ENCODE measurements at regions not wholly inside any gene's neighbourhood (a gene's known extent, or its start where the extent isn't known, plus 50 kb on each side); places are given as distances from the start of the nearest gene placed in this dataset.

GRCh38 chr13:65768545-65768944, 1461.6 kb downstream of the PCDH9 start:
- H3K9ac ChIP-seq (ENCODE audit: low read length): no peak overlapping the region
- H3K79me2 ChIP-seq (ENCODE audit: low read length): no peaks in the 10 kb centered on the region
- H3K36me3 ChIP-seq (replicated peaks; ENCODE audit: low read depth, low read length): no peaks in the 10 kb centered on the region
- H3K27me3 ChIP-seq (ENCODE audit: low read depth, low read length): no peaks in the 10 kb centered on the region
- peaks cover 2% of the 10 kb centered on the region; the same call in 1 of the 2 replicates for H3K9me3 ChIP-seq (ENCODE audit: insufficient read depth, low read length)
- H4K20me1 ChIP-seq (ENCODE audit: insufficient read depth, low read length): no peaks in the 10 kb centered on the region
- H2AFZ ChIP-seq (ENCODE audit: low read depth, low read length): no peak overlapping the region
- H3K27ac ChIP-seq (ENCODE audit: low read length): no peak overlapping the region
- TF ChIP-seq EZH2phosphoT487 (IDR thresholded peaks at IDR 0.05; ENCODE audit: low read depth): no peak
- TF ChIP-seq CTCF (IDR thresholded peaks at IDR 0.05; ENCODE audit: low read depth, low read length): no peak
- H3K4me2 ChIP-seq (ENCODE audit: low read length): no peak overlapping the region
- no peak overlapping the region for H3K4me3 ChIP-seq (ENCODE audit: low read length)
- H3K4me1 ChIP-seq (ENCODE audit: low read length): no peaks in the 10 kb centered on the region

GRCh38 chr13:65763811-65764210, 1466.3 kb downstream of the PCDH9 start:
- H2AFZ ChIP-seq (ENCODE audit: low read depth, low read length): no peak overlapping the region; the same call in 1 of the 2 replicates
- no peak overlapping the region for H3K9ac ChIP-seq (ENCODE audit: low read length)
- H3K36me3 ChIP-seq (replicated peaks; ENCODE audit: low read depth, low read length): peaks cover 6% of the 10 kb centered on the region
- no peaks in the 10 kb centered on the region for H3K27me3 ChIP-seq (ENCODE audit: low read depth, low read length)
- TF ChIP-seq EZH2phosphoT487 (IDR thresholded peaks at IDR 0.05; ENCODE audit: low read depth): no peak
- TF ChIP-seq CTCF (IDR thresholded peaks at IDR 0.05; ENCODE audit: low read depth, low read length): no peak
- H3K79me2 ChIP-seq (ENCODE audit: low read length): no peaks in the 10 kb centered on the region
- peaks cover 7% of the 10 kb centered on the region; the same call in 1 of the 2 replicates for H3K9me3 ChIP-seq (ENCODE audit: insufficient read depth, low read length)
- H3K27ac ChIP-seq (ENCODE audit: low read length): no peak overlapping the region
- H4K20me1 ChIP-seq (ENCODE audit: insufficient read depth, low read length): no peaks in the 10 kb centered on the region
- H3K4me2 ChIP-seq (ENCODE audit: low read length): no peak overlapping the region
- no peak overlapping the region for H3K4me3 ChIP-seq (ENCODE audit: low read length)
- no peaks in the 10 kb centered on the region for H3K4me1 ChIP-seq (ENCODE audit: low read length)

- TF ChIP-seq EZH2phosphoT487 (IDR thresholded peaks at IDR 0.05; ENCODE audit: low read depth) (no peak), CTCF (IDR thresholded peaks at IDR 0.05; ENCODE audit: low read depth, low read length) (no peak)
- Histone ChIP-seq H3K4me2 (ENCODE audit: low read length) (no peak overlapping the region), H3K27me3 (ENCODE audit: low read depth, low read length) (no peaks in the 10 kb centered on the region), H3K36me3 (replicated peaks; ENCODE audit: low read depth, low read length) (peaks cover 12% of the 10 kb centered on the region), H4K20me1 (ENCODE audit: insufficient read depth, low read length) (no peaks in the 10 kb centered on the region), H3K4me1 (ENCODE audit: low read length) (no peaks in the 10 kb centered on the region), H3K4me3 (ENCODE audit: low read length) (no peak overlapping the region), H3K27ac (ENCODE audit: low read length) (no peak overlapping the region), H3K9ac (ENCODE audit: low read length) (no peak overlapping the region), H3K79me2 (ENCODE audit: low read length) (no peaks in the 10 kb centered on the region), H2AFZ (ENCODE audit: low read depth, low read length) (no peak overlapping the region), H3K9me3 (ENCODE audit: insufficient read depth, low read length) (peaks cover 14% of the 10 kb centered on the region; the same call in 1 of the 2 replicates)
These were observed 1468.1 kb downstream of the PCDH9 start for GRCh38 chr13:65762012-65762411.

GRCh38 chr13:65756071-65756671, 1474.0 kb downstream of the PCDH9 start:
- Histone ChIP-seq H3K4me1 (ENCODE audit: low read length) (no peaks in the 10 kb centered on the region), H3K4me2 (ENCODE audit: low read length) (no peak overlapping the region), H3K36me3 (replicated peaks; ENCODE audit: low read depth, low read length) (peaks cover 12% of the 10 kb centered on the region), H3K27me3 (ENCODE audit: low read depth, low read length) (no peaks in the 10 kb centered on the region), H3K27ac (ENCODE audit: low read length) (no peak overlapping the region), H3K9me3 (ENCODE audit: insufficient read depth, low read length) (peaks cover 14% of the 10 kb centered on the region; the same call in 1 of the 2 replicates), H3K9ac (ENCODE audit: low read length) (no peak overlapping the region), H3K79me2 (ENCODE audit: low read length) (no peaks in the 10 kb centered on the region), H3K4me3 (ENCODE audit: low read length) (no peak overlapping the region), H2AFZ (ENCODE audit: low read depth, low read length) (no peak overlapping the region), H4K20me1 (ENCODE audit: insufficient read depth, low read length) (no peaks in the 10 kb centered on the region)
- TF ChIP-seq CTCF (IDR thresholded peaks at IDR 0.05; ENCODE audit: low read depth, low read length): no peak
